ENCODE measurements at regions not wholly inside any gene's neighbourhood (a gene's known extent, or its start where the extent isn't known, plus 50 kb on each side); places are given as distances from the start of the nearest gene placed in this dataset.
"Not testable (repeated sequence)": the region's sequence is repeated elsewhere in the genome, so short reads cannot be mapped to it uniquely, and the experiment has no call there.

DNA sequence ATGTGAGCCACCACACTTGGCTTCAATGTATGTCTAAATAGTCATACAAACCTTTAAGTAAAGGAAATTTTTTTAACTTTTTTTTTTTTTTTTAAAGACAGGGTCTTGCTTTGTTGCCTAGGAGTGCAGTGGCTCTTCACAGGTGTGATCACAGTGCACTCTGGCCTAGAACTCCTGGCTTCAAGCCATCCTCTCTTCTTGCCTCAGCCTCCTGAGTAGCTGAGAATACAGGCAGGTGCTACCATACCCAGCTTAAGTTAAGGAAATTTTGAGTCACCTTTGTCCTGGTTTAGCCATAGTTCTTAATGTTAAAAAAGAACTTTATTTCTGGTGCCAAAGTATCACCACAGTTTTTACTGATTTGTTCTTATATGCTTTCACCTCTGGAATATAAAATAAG is 177.3 kb downstream of the TP53TG3F start:
- TF ChIP-seq EP300, POLR2A (IDR thresholded peaks at IDR 0.05): not testable (repeated sequence)
- TF ChIP-seq, protein P1, sequence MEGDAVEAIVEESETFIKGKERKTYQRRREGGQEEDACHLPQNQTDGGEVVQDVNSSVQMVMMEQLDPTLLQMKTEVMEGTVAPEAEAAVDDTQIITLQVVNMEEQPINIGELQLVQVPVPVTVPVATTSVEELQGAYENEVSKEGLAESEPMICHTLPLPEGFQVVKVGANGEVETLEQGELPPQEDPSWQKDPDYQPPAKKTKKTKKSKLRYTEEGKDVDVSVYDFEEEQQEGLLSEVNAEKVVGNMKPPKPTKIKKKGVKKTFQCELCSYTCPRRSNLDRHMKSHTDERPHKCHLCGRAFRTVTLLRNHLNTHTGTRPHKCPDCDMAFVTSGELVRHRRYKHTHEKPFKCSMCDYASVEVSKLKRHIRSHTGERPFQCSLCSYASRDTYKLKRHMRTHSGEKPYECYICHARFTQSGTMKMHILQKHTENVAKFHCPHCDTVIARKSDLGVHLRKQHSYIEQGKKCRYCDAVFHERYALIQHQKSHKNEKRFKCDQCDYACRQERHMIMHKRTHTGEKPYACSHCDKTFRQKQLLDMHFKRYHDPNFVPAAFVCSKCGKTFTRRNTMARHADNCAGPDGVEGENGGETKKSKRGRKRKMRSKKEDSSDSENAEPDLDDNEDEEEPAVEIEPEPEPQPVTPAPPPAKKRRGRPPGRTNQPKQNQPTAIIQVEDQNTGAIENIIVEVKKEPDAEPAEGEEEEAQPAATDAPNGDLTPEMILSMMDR (IDR thresholded peaks at IDR 0.05) = not testable (repeated sequence)
